GM08714 (cell line): ENCODE measurements at regions not wholly inside any gene's neighbourhood (a gene's known extent, or its start where the extent isn't known, plus 50 kb on each side); places are given as distances from the start of the nearest gene placed in this dataset.

Source experiments
- H3K4me3 ChIP-seq: fragments of 200-500 bp; sonication (Bioruptor generic); 2 replicates; pipeline ENCODE4 v1.5.1; 2014; ENCODE audit warnings: mild to moderate bottlenecking, low read length, inconsistent platforms
- ZNF274 ChIP-seq: IDR thresholded peaks from 2 replicates; pipeline ENCODE4 v1.6.1; 2012; ENCODE audit warnings: mild to moderate bottlenecking, low read depth, low read length

GRCh38 chr19:30733826-30734550, 361.8 kb downstream of the ZNF536 start:
- no peak overlapping the region for H3K4me3 ChIP-seq
- no peak for TF ChIP-seq ZNF274

GRCh38 chr19:30731591-30731990, 359.4 kb downstream of the ZNF536 start:
- no peak overlapping the region for H3K4me3 ChIP-seq
- TF ChIP-seq ZNF274 = no peak

DNA sequence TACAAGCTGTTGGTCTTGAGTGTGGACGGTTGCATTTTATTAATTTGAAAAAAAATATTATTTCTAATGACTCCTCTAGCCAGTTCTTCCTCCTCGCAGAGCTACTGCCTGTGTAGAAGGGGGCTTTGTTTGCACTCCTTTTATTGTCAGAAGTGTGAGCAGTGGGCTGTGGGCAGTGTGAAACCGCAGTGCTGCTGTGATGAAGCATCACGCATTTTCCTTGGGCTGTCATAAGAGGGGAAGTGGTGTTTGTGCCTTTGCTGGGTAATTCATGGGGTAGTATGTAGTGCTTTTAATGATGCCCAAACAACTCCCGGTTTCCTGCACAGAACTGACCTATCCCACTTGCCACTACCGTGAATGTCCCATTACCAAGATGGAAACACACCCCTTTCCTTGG, 357.3 kb downstream of the ZNF536 start:
- H3K4me3 ChIP-seq = no peak overlapping the region
- no peak for TF ChIP-seq ZNF274

- H3K4me3 ChIP-seq = no peak overlapping the region
- no peak for TF ChIP-seq ZNF274
These were observed 350.6 kb downstream of the ZNF536 start for GRCh38 chr19:30722761-30723160.

DNA sequence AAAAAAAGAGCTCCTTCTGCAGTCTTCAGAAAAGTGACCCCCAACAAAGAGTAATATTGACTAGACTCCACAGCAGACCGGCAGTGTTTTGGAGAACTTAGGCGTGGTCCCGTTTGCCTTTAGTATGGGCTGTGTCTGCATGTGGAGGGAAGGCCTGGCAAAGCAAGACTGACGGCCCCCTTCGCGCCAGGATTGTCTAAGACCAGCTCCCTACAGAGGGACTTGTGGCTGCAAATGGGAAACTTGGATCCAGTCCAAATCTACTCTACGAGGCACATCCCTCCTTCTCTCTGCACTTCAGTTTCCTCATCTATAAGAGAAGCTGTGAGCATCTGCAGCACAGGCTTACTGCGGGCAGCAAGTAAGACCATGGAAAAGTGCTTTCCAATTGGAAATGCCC, 350.0 kb downstream of the ZNF536 start:
- no peak overlapping the region for H3K4me3 ChIP-seq
- TF ChIP-seq ZNF274 = no peak

GRCh38 chr19:30719999-30720345, 347.8 kb downstream of the ZNF536 start:
- no peak for TF ChIP-seq ZNF274
- peak overlapping the region; percentile 72; the same call in 1 of the 2 replicates for H3K4me3 ChIP-seq

GRCh38 chr19:30719189-30719998, 347.2 kb downstream of the ZNF536 start:
- TF ChIP-seq ZNF274 = no peak
- peak overlapping the region; percentile 72 for H3K4me3 ChIP-seq

GRCh38 chr19:30718707-30719106, 346.5 kb downstream of the ZNF536 start:
- no peak for TF ChIP-seq ZNF274
- no peak overlapping the region for H3K4me3 ChIP-seq

- no peak for TF ChIP-seq ZNF274
- H3K4me3 ChIP-seq = no peak overlapping the region
These were observed 345.8 kb downstream of the ZNF536 start for GRCh38 chr19:30718014-30718413.

GRCh38 chr19:30717381-30717780, 345.2 kb downstream of the ZNF536 start:
- H3K4me3 ChIP-seq = no peak overlapping the region
- TF ChIP-seq ZNF274 = no peak

DNA sequence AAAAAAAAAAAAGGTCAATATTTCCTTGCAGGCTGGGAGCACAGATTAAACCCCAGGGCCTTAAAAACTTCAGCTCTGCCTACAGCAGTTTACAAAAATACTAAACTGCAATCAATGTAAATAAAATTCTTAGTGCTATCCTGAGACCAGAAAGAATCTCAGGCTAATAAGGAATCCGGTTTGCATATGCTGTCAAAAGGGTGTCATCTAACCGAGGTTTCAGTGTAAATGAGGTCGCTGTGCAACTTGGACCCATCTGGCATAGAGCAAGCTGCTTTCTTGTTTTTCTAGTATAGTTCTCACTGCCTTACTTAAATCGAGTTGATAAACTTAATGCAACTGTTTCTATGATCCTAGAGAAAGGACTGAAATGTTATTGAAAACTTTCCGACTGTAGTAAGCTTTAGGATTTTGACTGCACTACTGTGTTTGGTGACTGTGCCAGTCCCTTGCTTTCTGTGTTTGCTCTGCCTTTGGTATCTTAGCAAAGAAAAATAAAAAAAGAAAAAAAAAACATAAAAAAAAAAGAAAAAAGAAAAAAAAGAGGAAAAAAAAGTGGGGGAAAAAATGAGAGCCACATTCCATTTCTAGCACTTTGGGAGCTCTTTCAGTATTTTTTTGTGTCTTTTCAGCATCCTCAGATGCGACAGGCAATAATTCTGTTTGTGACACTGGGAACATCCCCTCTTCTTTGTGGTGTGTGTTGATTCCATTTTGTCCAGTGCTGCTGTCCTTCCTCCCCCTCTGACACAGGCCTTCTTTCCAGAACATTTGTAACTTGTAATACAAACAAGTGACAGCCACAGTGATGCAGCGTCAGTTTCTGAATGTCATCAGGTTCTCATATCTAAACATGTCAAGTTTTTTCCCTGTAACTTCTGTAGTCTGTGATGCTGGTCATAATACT, 340.5 kb downstream of the ZNF536 start:
- no peak for TF ChIP-seq ZNF274
- no peak overlapping the region for H3K4me3 ChIP-seq

DNA sequence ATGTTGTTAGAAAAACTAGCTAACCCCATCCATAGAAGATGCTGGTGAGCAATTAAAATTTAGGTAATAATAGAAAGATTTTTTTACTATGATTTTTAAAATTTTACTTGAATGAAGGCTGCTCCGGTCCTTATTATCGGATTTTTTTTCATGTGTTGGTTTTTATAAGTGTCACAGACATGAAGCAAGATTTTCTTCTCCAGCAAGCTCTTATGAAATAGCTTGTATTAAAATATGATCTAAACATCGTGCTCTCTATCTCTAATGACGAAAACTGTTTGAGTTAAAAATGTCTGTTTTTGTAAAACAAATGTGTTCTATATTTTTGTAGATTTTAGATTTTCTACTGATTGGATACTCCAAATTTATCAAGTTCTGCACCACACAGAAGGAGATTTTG, 339.6 kb downstream of the ZNF536 start:
- H3K4me3 ChIP-seq = no peak overlapping the region
- TF ChIP-seq ZNF274 = no peak

- no peak for TF ChIP-seq ZNF274
- H3K4me3 ChIP-seq = no peak overlapping the region
These were observed 339.1 kb downstream of the ZNF536 start for GRCh38 chr19:30711296-30711695.

DNA sequence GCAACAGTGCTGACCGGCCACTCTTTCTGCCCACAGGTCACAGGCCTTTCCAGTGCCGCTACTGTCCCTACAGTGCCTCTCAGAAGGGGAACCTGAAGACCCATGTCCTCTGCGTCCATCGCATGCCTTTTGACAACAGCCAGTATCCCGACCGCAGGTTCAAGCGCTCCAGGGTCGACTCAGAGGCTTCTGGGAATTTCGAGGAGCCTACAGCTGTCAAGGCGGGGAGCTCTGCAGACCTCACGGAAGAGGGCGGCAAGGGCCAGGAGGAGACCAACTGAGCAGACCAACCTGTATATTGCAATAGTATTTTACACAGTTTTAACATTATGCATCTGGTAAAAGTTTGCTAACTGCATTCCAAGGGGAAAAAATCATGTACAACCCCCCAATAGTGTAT, 338.5 kb downstream of the ZNF536 start:
- no peak for TF ChIP-seq ZNF274
- H3K4me3 ChIP-seq = no peak overlapping the region
